Fibroblast of lung (primary cell): ENCODE measurements at regions not wholly inside any gene's neighbourhood (a gene's known extent, or its start where the extent isn't known, plus 50 kb on each side); places are given as distances from the start of the nearest gene placed in this dataset.
A peak's percentile ranks its signal among the peaks of the same experiment; 100 is the strongest.

Experiments used
- DNase-seq, 2 donors: peaks; one replicate each; pipeline versions ENCODE4 v3.0.0 to v3.0.0-alpha.2; 2010; ENCODE audit warnings: low read depth in 2 of 2
- H2AFZ ChIP-seq: 2 replicates; pipeline ENCODE4 v1.5.1; 2012; ENCODE audit warnings: low read length, control low read depth, inconsistent platforms
- H3K27ac ChIP-seq: 2 replicates; pipeline ENCODE4 v1.5.1; 2011; ENCODE audit warnings: low read length, control low read depth; ENCODE audit not compliant: insufficient read depth
- H3K27me3 ChIP-seq: 2 replicates; pipeline ENCODE4 v1.5.1; 2011; ENCODE audit warnings: mild to moderate bottlenecking, low read length; ENCODE audit not compliant: control insufficient read depth, insufficient read depth
- H3K36me3 ChIP-seq: 2 replicates; pipeline ENCODE4 v1.5.1; 2011; ENCODE audit warnings: low read length; ENCODE audit not compliant: control insufficient read depth, insufficient read depth
- H3K4me1 ChIP-seq: 2 replicates; pipeline ENCODE4 v1.5.1; 2011; ENCODE audit warnings: low read length; ENCODE audit not compliant: control insufficient read depth, insufficient read depth; ENCODE audit errors: extremely low read depth
- H3K4me2 ChIP-seq: 2 replicates; pipeline ENCODE4 v1.5.1; 2011; ENCODE audit warnings: low read length, control low read depth; ENCODE audit not compliant: insufficient read depth; ENCODE audit errors: extremely low read depth
- H3K4me3 ChIP-seq, 4 experiments: fragments of 200-600 bp in 1 of 4; sonication (generic) in 1 of 4; replicated peaks in 1 of 4; 2 replicates each; pipeline ENCODE4 v1.5.1; 2011 to 2016; ENCODE audit warnings: low read length in 4 of 4, low read depth in 3 of 4, mild to moderate bottlenecking in 3 of 4, control low read depth in 2 of 4, inconsistent platforms in 1 of 4, mixed read lengths in 1 of 4; ENCODE audit not compliant: insufficient read depth in 1 of 4; ENCODE audit errors: control extremely low read depth in 1 of 4
- H3K79me2 ChIP-seq: 2 replicates; pipeline ENCODE4 v1.5.1; 2012; ENCODE audit warnings: mild to moderate bottlenecking, low read length, inconsistent platforms; ENCODE audit not compliant: control insufficient read depth, insufficient read depth
- H3K9ac ChIP-seq: 2 replicates; pipeline ENCODE4 v1.5.1; 2011; ENCODE audit warnings: mild to moderate bottlenecking, low read length, control low read depth; ENCODE audit not compliant: insufficient read depth
- H3K9me3 ChIP-seq: 2 replicates; pipeline ENCODE4 v1.5.1; 2012; ENCODE audit warnings: low read depth, low read length; ENCODE audit not compliant: control insufficient read depth, insufficient read depth
- H4K20me1 ChIP-seq: 2 replicates; pipeline ENCODE4 v1.5.1; 2011; ENCODE audit warnings: low read length; ENCODE audit not compliant: control insufficient read depth, insufficient read depth; ENCODE audit errors: extremely low read depth
- EZH2 ChIP-seq: IDR thresholded peaks from 2 replicates; pipeline ENCODE4 v1.5.1; 2012; ENCODE audit warnings: low read length, control low read depth, mild to moderate bottlenecking; ENCODE audit errors: missing control alignments
- TF ChIP-seq, protein P1 (sequence below), 2 donors: IDR thresholded peaks in 1 of 2; conservative IDR thresholded peaks in 1 of 2; 1 replicate in 1 of 2; 2 replicates in 1 of 2; pipeline ENCODE4 v1.5.1; 2011 to 2012; ENCODE audit warnings: low read length in 2 of 2, control low read depth in 1 of 2, inconsistent platforms in 1 of 2, low read depth in 1 of 2, mild to moderate bottlenecking in 1 of 2

DNA sequence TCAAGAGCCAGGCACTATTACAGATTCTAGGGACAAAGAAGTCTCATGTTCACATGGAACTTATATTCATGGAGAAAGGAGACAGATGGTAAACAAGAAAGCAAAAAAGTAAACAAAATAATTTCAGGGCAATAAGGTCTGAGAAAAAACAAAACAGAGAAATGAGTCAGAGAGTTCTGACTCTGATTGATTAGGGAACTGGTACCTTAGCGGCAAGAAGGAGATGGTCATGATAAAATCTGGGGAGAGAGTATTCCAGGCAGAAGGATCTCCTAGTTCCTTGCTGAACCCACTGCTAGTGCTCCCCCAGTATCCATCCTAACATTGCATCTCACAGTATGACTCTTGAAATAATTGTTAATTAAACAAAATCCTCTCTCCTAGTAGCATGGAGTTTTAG, 161.8 kb upstream of the KLF7 start:
- no peaks in the 10 kb centered on the region for H4K20me1 ChIP-seq
- no peak overlapping the region for H3K4me2 ChIP-seq
- H3K4me3 ChIP-seq, result no peak overlapping the region
- no peak for TF ChIP-seq EZH2
- TF ChIP-seq, protein P1, sequence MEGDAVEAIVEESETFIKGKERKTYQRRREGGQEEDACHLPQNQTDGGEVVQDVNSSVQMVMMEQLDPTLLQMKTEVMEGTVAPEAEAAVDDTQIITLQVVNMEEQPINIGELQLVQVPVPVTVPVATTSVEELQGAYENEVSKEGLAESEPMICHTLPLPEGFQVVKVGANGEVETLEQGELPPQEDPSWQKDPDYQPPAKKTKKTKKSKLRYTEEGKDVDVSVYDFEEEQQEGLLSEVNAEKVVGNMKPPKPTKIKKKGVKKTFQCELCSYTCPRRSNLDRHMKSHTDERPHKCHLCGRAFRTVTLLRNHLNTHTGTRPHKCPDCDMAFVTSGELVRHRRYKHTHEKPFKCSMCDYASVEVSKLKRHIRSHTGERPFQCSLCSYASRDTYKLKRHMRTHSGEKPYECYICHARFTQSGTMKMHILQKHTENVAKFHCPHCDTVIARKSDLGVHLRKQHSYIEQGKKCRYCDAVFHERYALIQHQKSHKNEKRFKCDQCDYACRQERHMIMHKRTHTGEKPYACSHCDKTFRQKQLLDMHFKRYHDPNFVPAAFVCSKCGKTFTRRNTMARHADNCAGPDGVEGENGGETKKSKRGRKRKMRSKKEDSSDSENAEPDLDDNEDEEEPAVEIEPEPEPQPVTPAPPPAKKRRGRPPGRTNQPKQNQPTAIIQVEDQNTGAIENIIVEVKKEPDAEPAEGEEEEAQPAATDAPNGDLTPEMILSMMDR (conservative IDR thresholded peaks at IDR 0.05 in 1 of 2, IDR thresholded peaks at IDR 0.05 in 1 of 2; ENCODE audit: low read depth in 1 of 2, low read length in 2 of 2), result no peak
- H3K9me3 ChIP-seq, result no peaks in the 10 kb centered on the region
- H3K27ac ChIP-seq, result no peak overlapping the region
- H3K9ac ChIP-seq, result no peak overlapping the region
- DNase-seq, result no peak
- no peak overlapping the region for H2AFZ ChIP-seq
- H3K79me2 ChIP-seq, result no peaks in the 10 kb centered on the region
- no peaks in the 10 kb centered on the region for H3K36me3 ChIP-seq
- peaks cover 4% of the 10 kb centered on the region for H3K4me1 ChIP-seq
- H3K27me3 ChIP-seq, result no peaks in the 10 kb centered on the region

GRCh38 chr2:207328944-207329386, 163.2 kb upstream of the KLF7 start:
- no peak overlapping the region for H3K4me2 ChIP-seq
- H3K4me3 ChIP-seq, result no peak overlapping the region
- H3K36me3 ChIP-seq, result no peaks in the 10 kb centered on the region
- H4K20me1 ChIP-seq, result no peaks in the 10 kb centered on the region
- no peak overlapping the region for H2AFZ ChIP-seq
- H3K4me1 ChIP-seq, result peaks cover 6% of the 10 kb centered on the region
- DNase-seq, result no peak
- no peaks in the 10 kb centered on the region for H3K79me2 ChIP-seq
- no peak overlapping the region for H3K27ac ChIP-seq
- no peaks in the 10 kb centered on the region for H3K9me3 ChIP-seq
- no peak for TF ChIP-seq EZH2
- TF ChIP-seq, protein P1 (conservative IDR thresholded peaks at IDR 0.05 in 1 of 2, IDR thresholded peaks at IDR 0.05 in 1 of 2; ENCODE audit: low read depth in 1 of 2, low read length in 2 of 2), result no peak
- H3K9ac ChIP-seq, result no peak overlapping the region
- H3K27me3 ChIP-seq, result no peaks in the 10 kb centered on the region

DNA sequence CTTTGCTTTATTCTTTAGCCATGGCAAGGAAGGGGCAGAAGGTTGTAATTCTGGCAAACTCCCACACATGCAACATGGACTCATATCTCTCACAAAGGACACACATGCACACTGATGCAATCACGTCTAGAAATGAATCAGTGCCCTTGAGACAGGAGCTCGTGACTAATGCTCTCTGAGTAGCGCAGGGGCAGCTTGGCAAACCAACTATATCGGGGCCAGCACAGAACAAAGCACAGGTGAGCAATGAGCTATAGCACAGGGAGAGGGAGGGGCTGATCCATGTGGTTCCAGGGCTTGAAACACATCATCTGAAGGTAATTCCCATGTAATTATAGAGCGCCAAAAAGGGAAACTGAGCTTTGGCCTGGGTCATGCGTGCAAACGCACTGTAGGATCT, 165.2 kb upstream of the KLF7 start:
- no peak overlapping the region for H2AFZ ChIP-seq
- no peaks in the 10 kb centered on the region for H4K20me1 ChIP-seq
- peaks cover 17% of the 10 kb centered on the region for H3K4me1 ChIP-seq
- H3K79me2 ChIP-seq, result no peaks in the 10 kb centered on the region
- no peaks in the 10 kb centered on the region for H3K36me3 ChIP-seq
- DNase-seq, result peak; percentile 96 to 97
- no peak overlapping the region for H3K9ac ChIP-seq
- no peak for TF ChIP-seq EZH2
- TF ChIP-seq, protein P1 (conservative IDR thresholded peaks at IDR 0.05 in 1 of 2, IDR thresholded peaks at IDR 0.05 in 1 of 2; ENCODE audit: low read depth in 1 of 2, low read length in 2 of 2), result no peak
- H3K27me3 ChIP-seq, result no peaks in the 10 kb centered on the region
- H3K27ac ChIP-seq, result no peak overlapping the region
- no peak overlapping the region for H3K4me3 ChIP-seq
- no peaks in the 10 kb centered on the region for H3K9me3 ChIP-seq
- H3K4me2 ChIP-seq, result no peak overlapping the region
